ENCODE measurements at regions not wholly inside any gene's neighbourhood (a gene's known extent, or its start where the extent isn't known, plus 50 kb on each side); places are given as distances from the start of the nearest gene placed in this dataset.
A peak's percentile ranks its signal among the peaks of the same experiment; 100 is the strongest.
"Not testable (repeated sequence)": the region's sequence is repeated elsewhere in the genome, so short reads cannot be mapped to it uniquely, and the experiment has no call there.

- H3K36me3 Mint-ChIP-seq (ENCODE audit: low read depth); H3K27ac Mint-ChIP-seq; H3K27me3 Mint-ChIP-seq; H3K4me1 Mint-ChIP-seq (ENCODE audit: low read depth); POLR2A ChIA-PET; H3K9me3 Mint-ChIP-seq; DNase-seq; intact Hi-C loops (cut with micrococcal nuclease); ATAC-seq; CTCF ChIA-PET: not testable (repeated sequence)
- peak overlapping the region; percentile 60 for H3K4me3 Mint-ChIP-seq
These were observed 115.8 kb upstream of the GPR39 start for GRCh38 chr2:132300592-132301378.

GRCh38 chr2:132304661-132305380 lies 111.8 kb upstream of the GPR39 start:
- H3K27me3 Mint-ChIP-seq; CTCF ChIA-PET; H3K4me1 Mint-ChIP-seq (ENCODE audit: low read depth); H3K36me3 Mint-ChIP-seq (ENCODE audit: low read depth); H3K4me3 Mint-ChIP-seq; intact Hi-C loops (cut with micrococcal nuclease); H3K27ac Mint-ChIP-seq; POLR2A ChIA-PET; H3K9me3 Mint-ChIP-seq: not testable (repeated sequence)
- DNase-seq (peak; percentile 5), ATAC-seq (peak; percentile 39)

GRCh38 chr2:132307613-132308198 lies 108.9 kb upstream of the GPR39 start:
- H3K27me3 Mint-ChIP-seq; DNase-seq; ATAC-seq; H3K4me3 Mint-ChIP-seq; H3K27ac Mint-ChIP-seq; intact Hi-C loops (cut with micrococcal nuclease); H3K9me3 Mint-ChIP-seq; H3K4me1 Mint-ChIP-seq (ENCODE audit: low read depth); H3K36me3 Mint-ChIP-seq (ENCODE audit: low read depth); CTCF ChIA-PET; POLR2A ChIA-PET: not testable (repeated sequence)

DNA sequence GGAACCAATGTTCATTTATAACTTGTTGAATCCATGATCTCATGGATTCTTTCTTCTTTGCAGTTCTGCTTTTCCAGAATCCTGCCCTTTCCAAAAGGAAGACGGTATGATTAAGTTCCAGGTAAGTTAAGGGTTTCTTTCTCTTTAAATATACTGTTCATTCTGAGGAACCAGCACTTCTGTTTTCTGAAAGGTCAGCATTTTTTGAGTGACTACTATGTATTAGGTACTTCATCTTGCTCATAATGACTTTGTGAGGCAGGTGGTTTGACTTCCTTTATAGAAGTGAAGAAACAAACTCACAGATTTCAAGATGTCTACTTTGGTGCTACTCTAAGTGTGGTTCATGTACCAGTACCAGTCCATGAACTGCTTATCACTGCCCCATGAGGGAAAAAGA lies 107.4 kb upstream of the GPR39 start:
- intact Hi-C loops (cut with micrococcal nuclease); H3K27me3 Mint-ChIP-seq; H3K27ac Mint-ChIP-seq; H3K9me3 Mint-ChIP-seq; H3K4me1 Mint-ChIP-seq (ENCODE audit: low read depth); H3K36me3 Mint-ChIP-seq (ENCODE audit: low read depth); ATAC-seq; CTCF ChIA-PET; DNase-seq; POLR2A ChIA-PET; H3K4me3 Mint-ChIP-seq: not testable (repeated sequence)

- H3K4me3 Mint-ChIP-seq; POLR2A ChIA-PET; H3K4me1 Mint-ChIP-seq (ENCODE audit: low read depth); intact Hi-C loops (cut with micrococcal nuclease); ATAC-seq; H3K36me3 Mint-ChIP-seq (ENCODE audit: low read depth); CTCF ChIA-PET; H3K9me3 Mint-ChIP-seq; DNase-seq; H3K27ac Mint-ChIP-seq; H3K27me3 Mint-ChIP-seq: not testable (repeated sequence)
These were observed 101.1 kb upstream of the GPR39 start for GRCh38 chr2:132315546-132315945.

DNA sequence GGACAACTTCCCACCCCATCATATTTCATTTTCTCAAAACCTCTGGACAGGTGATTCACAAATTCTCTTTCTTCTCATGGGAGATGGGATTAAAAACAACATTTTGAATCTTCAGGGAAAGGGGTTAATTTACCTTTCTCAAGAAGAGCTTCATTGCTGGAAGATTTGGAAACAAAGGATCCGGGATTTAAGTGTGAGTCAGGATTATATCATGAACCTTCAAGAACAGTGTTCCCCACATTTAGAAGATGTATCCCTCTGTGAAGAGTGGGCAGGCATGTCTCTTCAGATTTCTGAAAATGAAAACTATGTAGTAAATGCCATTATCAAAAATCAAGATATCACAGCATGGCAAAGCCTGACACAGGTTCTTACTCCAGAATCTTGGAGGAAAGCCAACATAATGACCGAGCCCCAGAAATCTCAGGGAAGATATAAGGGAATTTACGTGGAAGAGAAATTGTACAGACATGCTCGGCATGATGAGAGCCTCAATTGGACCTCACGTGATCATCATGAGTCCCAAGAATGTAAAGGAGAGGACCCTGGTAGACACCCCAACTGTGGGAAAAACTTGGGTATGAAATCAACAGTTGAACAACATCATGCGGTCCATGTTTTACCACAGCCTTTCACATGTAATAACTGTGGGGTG lies 99.5 kb upstream of the GPR39 start:
- H3K27me3 Mint-ChIP-seq; H3K36me3 Mint-ChIP-seq (ENCODE audit: low read depth); POLR2A ChIA-PET; intact Hi-C loops (cut with micrococcal nuclease); H3K4me3 Mint-ChIP-seq; H3K27ac Mint-ChIP-seq; H3K9me3 Mint-ChIP-seq; H3K4me1 Mint-ChIP-seq (ENCODE audit: low read depth); CTCF ChIA-PET; DNase-seq; ATAC-seq: not testable (repeated sequence)

DNA sequence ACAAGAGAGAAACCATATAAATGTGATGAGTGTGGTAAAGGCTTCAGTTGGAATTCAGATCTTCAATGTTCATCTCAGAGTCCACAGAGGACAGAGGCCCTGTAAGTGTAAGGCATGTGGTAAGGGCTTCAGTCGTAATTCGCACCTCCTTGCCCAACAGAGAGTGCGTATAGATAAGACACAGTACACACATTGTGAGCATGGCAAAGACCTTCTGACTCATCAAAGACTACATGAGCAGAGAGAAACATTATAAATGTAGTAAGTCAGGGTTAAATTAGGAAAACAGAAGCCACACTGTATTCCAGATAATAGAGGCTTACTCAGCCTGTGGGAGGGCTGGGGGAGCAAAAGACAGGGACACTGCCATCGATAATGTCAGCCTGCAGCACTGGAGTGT lies 98.1 kb upstream of the GPR39 start:
- ATAC-seq; POLR2A ChIA-PET; CTCF ChIA-PET; H3K4me3 Mint-ChIP-seq; intact Hi-C loops (cut with micrococcal nuclease); H3K36me3 Mint-ChIP-seq (ENCODE audit: low read depth); H3K4me1 Mint-ChIP-seq (ENCODE audit: low read depth); H3K27ac Mint-ChIP-seq; H3K9me3 Mint-ChIP-seq; H3K27me3 Mint-ChIP-seq; DNase-seq: not testable (repeated sequence)

- DNase-seq; ATAC-seq; H3K4me3 Mint-ChIP-seq; intact Hi-C loops (cut with micrococcal nuclease); H3K27me3 Mint-ChIP-seq; POLR2A ChIA-PET; H3K4me1 Mint-ChIP-seq (ENCODE audit: low read depth); CTCF ChIA-PET; H3K27ac Mint-ChIP-seq; H3K9me3 Mint-ChIP-seq; H3K36me3 Mint-ChIP-seq (ENCODE audit: low read depth): not testable (repeated sequence)
These were observed 92.6 kb upstream of the GPR39 start for GRCh38 chr2:132324005-132324404.

DNA sequence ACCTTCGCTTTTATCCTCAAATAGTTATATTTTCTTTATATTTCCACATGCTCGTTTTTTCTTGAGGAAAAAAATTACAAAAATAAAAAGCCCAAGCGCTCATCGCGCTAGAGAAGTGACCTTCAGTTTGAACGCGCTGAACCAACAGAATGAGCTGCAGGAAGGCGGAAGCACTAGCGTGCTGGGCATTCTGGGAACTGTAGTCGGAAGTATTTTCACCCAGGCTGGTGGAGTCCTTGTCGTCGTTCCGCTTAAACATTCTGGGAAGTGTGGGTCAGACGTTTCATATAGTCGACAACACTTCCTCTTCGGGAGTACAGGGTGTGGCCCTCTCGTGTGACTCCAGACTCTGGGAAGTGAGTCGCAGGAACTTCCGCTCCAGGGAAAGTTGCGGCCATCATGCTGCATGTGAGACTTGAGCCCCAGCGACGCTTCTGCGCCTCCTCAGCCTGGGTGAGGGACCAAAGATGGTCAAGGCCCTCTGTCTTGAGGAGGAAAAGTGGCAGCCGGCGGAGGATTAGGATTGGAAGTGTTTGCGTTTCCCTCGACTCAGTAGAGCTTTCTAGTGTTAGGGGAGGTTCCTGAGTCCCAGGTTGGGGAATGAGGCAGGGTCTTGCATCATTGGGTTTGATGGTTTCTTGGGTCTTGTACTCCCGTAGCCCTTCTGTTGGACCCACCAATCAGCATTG lies 84.1 kb upstream of the GPR39 start:
- H3K4me3 Mint-ChIP-seq; CTCF ChIA-PET; H3K27me3 Mint-ChIP-seq; H3K9me3 Mint-ChIP-seq; DNase-seq; H3K4me1 Mint-ChIP-seq (ENCODE audit: low read depth); H3K27ac Mint-ChIP-seq; ATAC-seq; intact Hi-C loops (cut with micrococcal nuclease); H3K36me3 Mint-ChIP-seq (ENCODE audit: low read depth); POLR2A ChIA-PET: not testable (repeated sequence)

- H3K4me3 Mint-ChIP-seq; ATAC-seq; CTCF ChIA-PET; H3K4me1 Mint-ChIP-seq (ENCODE audit: low read depth); DNase-seq; H3K27me3 Mint-ChIP-seq; intact Hi-C loops (cut with micrococcal nuclease); H3K27ac Mint-ChIP-seq; H3K36me3 Mint-ChIP-seq (ENCODE audit: low read depth); H3K9me3 Mint-ChIP-seq; POLR2A ChIA-PET: not testable (repeated sequence)
These were observed 79.5 kb upstream of the GPR39 start for GRCh38 chr2:132337135-132337534.

- intact Hi-C loops (cut with micrococcal nuclease); H3K9me3 Mint-ChIP-seq; H3K27ac Mint-ChIP-seq; H3K4me3 Mint-ChIP-seq; ATAC-seq; CTCF ChIA-PET; H3K4me1 Mint-ChIP-seq (ENCODE audit: low read depth); POLR2A ChIA-PET; H3K27me3 Mint-ChIP-seq; H3K36me3 Mint-ChIP-seq (ENCODE audit: low read depth); DNase-seq: not testable (repeated sequence)
These were observed 78.8 kb upstream of the GPR39 start for GRCh38 chr2:132337844-132338243.
